AG04450 (cell line): ENCODE measurements at regions not wholly inside any gene's neighbourhood (a gene's known extent, or its start where the extent isn't known, plus 50 kb on each side); places are given as distances from the start of the nearest gene placed in this dataset.

ENCODE experiments used
- CTCF ChIA-PET: fragments of 300-600, 350-600 bp; formaldehyde crosslinking; extraction: SDS; loops from one replicate; lab custom pipeline; 2022; ENCODE audit warnings: antibody characterized with exemption, inconsistent platforms; lab: Charles Lee
- POLR2A ChIA-PET: fragments of 350-600 bp; formaldehyde crosslinking; extraction: SDS; loops from one replicate; lab custom pipeline; 2021; ENCODE audit warnings: antibody characterized with exemption, inconsistent platforms; lab: Yijun Ruan, JAX
- DNase-seq: peaks from one replicate; pipeline ENCODE4 v3.0.0-alpha.2; 2011; ENCODE audit warnings: low read depth, low spot score
- H3K27ac ChIP-seq: one replicate; pipeline ENCODE4 v1.5.1; 2012; ENCODE audit warnings: low read depth, low read length, control low read depth
- H3K27me3 ChIP-seq: one replicate; pipeline ENCODE4 v1.6.0; 2012; ENCODE audit warnings: low read length; ENCODE audit not compliant: control insufficient read depth, insufficient read depth
- H3K4me3 ChIP-seq: 2 replicates; pipeline ENCODE4 v1.5.1; 2011; ENCODE audit warnings: mild to moderate bottlenecking, low read depth, low read length, control low read depth
- H3K9me3 ChIP-seq: 2 replicates; pipeline ENCODE4 v1.5.1; 2012; ENCODE audit warnings: low read length; ENCODE audit not compliant: control insufficient read depth, insufficient read depth
- CTCF ChIP-seq: IDR thresholded peaks from 2 replicates; pipeline ENCODE4 v1.5.1; 2011; ENCODE audit warnings: low read depth, low read length, control low read depth, inconsistent platforms

- no peak for TF ChIP-seq CTCF
- CTCF ChIA-PET, result no interaction called here
Measured at GRCh38 chr2:240302933-240303595, 132.4 kb upstream of the GPC1 start.

GRCh38 chr2:240303896-240304745 is 131.3 kb upstream of the GPC1 start:
- CTCF ChIA-PET, result no interaction called here
- H3K4me3 ChIP-seq, result no peak overlapping the region
- H3K27ac ChIP-seq, result no peak overlapping the region
- H3K9me3 ChIP-seq, result no peaks in the 10 kb centered on the region; the same call in 1 of the 2 replicates
- peaks cover 17% of the 10 kb centered on the region for H3K27me3 ChIP-seq
- no peak for TF ChIP-seq CTCF
- POLR2A ChIA-PET, result no interaction called here
- DNase-seq, result no peak

More at GRCh38 chr2:240302933-240303595, 132.4 kb upstream of the GPC1 start:
- DNase-seq, result no peak
- POLR2A ChIA-PET, result no interaction called here
- Histone ChIP-seq H3K27ac (no peak overlapping the region), H3K4me3 (no peak overlapping the region), H3K27me3 (peaks cover 17% of the 10 kb centered on the region), H3K9me3 (no peaks in the 10 kb centered on the region; the same call in 1 of the 2 replicates)

DNA sequence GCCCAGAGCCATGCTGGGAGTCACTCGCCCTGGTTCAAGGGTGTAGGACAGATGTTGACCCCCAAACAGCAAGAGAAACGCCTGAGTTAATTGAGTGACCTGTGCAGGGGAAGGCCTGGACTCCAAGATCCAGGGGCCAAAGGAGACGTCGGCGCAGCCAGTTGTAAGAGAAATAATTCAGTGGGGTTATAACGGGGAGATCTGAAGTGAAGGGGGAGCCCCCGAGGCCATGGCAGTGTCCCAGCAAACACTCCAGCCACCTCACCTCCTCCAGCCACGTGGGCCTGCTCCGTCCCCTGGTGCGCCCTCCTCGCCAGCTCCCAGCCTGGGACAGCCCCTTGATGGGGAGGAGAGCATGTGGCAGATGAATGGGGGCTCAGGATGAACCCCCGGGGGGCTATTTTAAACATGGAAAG is 130.7 kb upstream of the GPC1 start:
- H3K4me3 ChIP-seq, result no peak overlapping the region
- POLR2A ChIA-PET, result no interaction called here
- TF ChIP-seq CTCF, result no peak
- no peak overlapping the region for H3K27ac ChIP-seq
- peaks cover 17% of the 10 kb centered on the region for H3K27me3 ChIP-seq
- no peak for DNase-seq
- H3K9me3 ChIP-seq, result no peaks in the 10 kb centered on the region; the same call in 1 of the 2 replicates
- CTCF ChIA-PET, result interaction anchor here (0.6 kb wide), 1 partner anchor 884 kb away, joined by 3 read pairs; no protein-coding TSS in a partner anchor

- CTCF ChIA-PET, result interaction anchor here (0.6 kb wide), 1 partner anchor 884 kb away, joined by 3 read pairs; no protein-coding TSS in a partner anchor
- no peak overlapping the region for H3K4me3 ChIP-seq
- DNase-seq, result no peak
- no peak overlapping the region for H3K27ac ChIP-seq
- peaks cover 17% of the 10 kb centered on the region for H3K27me3 ChIP-seq
- POLR2A ChIA-PET, result no interaction called here
- TF ChIP-seq CTCF, result no peak
- no peaks in the 10 kb centered on the region; the same call in 1 of the 2 replicates for H3K9me3 ChIP-seq
Measured at GRCh38 chr2:240305369-240305962, 130.0 kb upstream of the GPC1 start.
